IPS DF 6.9 (cell line): ENCODE measurements at regions not wholly inside any gene's neighbourhood (a gene's known extent, or its start where the extent isn't known, plus 50 kb on each side); places are given as distances from the start of the nearest gene placed in this dataset.
"Not testable (repeated sequence)": the region's sequence is repeated elsewhere in the genome, so short reads cannot be mapped to it uniquely, and the experiment has no call there.

Experiments used
- DNase-seq: peaks from one replicate; pipeline ENCODE4 v3.0.0-alpha.2; 2013; ENCODE audit warnings: low read depth, low spot score
- H3K27ac ChIP-seq: one replicate; pipeline ENCODE4 v1.5.1; 2013; ENCODE audit warnings: low read length, control low read depth
- H3K27me3 ChIP-seq: 2 replicates; pipeline ENCODE4 v1.6.1; 2013; ENCODE audit warnings: mild to moderate bottlenecking, low read length; ENCODE audit not compliant: control insufficient read depth, insufficient read depth
- H3K36me3 ChIP-seq: 2 replicates; pipeline ENCODE4 v1.6.1; 2013; ENCODE audit warnings: low read length; ENCODE audit not compliant: control insufficient read depth, insufficient read depth
- H3K4me1 ChIP-seq: 2 replicates; pipeline ENCODE4 v1.6.1; 2013; ENCODE audit warnings: low read length; ENCODE audit not compliant: control insufficient read depth, insufficient read depth
- H3K4me3 ChIP-seq: 2 replicates; pipeline ENCODE4 v1.5.1; 2013; ENCODE audit warnings: mild to moderate bottlenecking, low read length
- H3K9me3 ChIP-seq: 2 replicates; pipeline ENCODE4 v1.6.1; 2013; ENCODE audit warnings: low read length, inconsistent platforms; ENCODE audit not compliant: control insufficient read depth, insufficient read depth
- WGBS: extraction: QIAGEN DNeasy Blood & Tissue Kit; methylation state at CpG from one replicate; pipeline ENCODE4 v1.1.7; 2013; ENCODE audit warnings: mixed read lengths, missing lambda C conversion rate; ENCODE audit not compliant: insufficient read length, insufficient coverage; 5-methylcytosine and 5-hydroxymethylcytosine counted together

- not testable (repeated sequence) for H3K4me3 ChIP-seq, H3K36me3 ChIP-seq
- peak; percentile 79 for DNase-seq
Observed at GRCh38 chr11:3583476-3583875, 58.3 kb downstream of the ART5 start.

DNA sequence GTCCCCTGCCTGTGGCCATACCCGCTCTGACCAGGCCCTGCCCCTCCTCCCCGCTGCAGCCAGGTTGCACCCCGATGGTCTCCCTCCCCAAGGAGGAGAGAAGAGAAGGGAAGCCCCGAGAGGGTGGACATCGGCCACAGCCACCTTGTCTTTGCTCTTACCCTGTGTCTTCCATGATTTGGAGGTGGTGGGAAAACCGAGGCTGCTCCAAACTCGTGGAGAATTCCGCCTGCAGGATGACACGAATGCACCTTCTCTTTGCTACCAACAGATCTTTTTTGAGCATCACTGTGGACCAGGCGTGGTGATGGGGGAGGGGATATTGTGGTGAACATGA, 60.4 kb downstream of the ART5 start:
- not testable (repeated sequence) for H3K4me3 ChIP-seq, H3K4me1 ChIP-seq, H3K27ac ChIP-seq, H3K9me3 ChIP-seq, H3K27me3 ChIP-seq, DNase-seq, H3K36me3 ChIP-seq
- no CpG with 5 or more reads among the region's 10 CpGs for WGBS

More at GRCh38 chr11:3583476-3583875, 58.3 kb downstream of the ART5 start:
- not testable (repeated sequence) for H3K9me3 ChIP-seq, H3K27me3 ChIP-seq, H3K27ac ChIP-seq, H3K4me1 ChIP-seq
- no CpG with 5 or more reads among the region's 2 CpGs for WGBS

GRCh38 chr11:3580487-3581388, 61.1 kb downstream of the ART5 start:
- H3K27ac ChIP-seq, H3K27me3 ChIP-seq, H3K9me3 ChIP-seq, H3K4me1 ChIP-seq, H3K36me3 ChIP-seq: not testable (repeated sequence)
- DNase-seq: peak; percentile 33
- WGBS: no CpG with 5 or more reads among the region's 92 CpGs
- peak overlapping the region; percentile 40; the same call in 1 of the 2 replicates for H3K4me3 ChIP-seq

GRCh38 chr11:3579600-3580459, 62.0 kb downstream of the ART5 start:
- not testable (repeated sequence) for H3K36me3 ChIP-seq, H3K27me3 ChIP-seq, H3K9me3 ChIP-seq, DNase-seq, H3K4me1 ChIP-seq, H3K27ac ChIP-seq, H3K4me3 ChIP-seq
- no CpG with 5 or more reads among the region's 29 CpGs for WGBS

DNA sequence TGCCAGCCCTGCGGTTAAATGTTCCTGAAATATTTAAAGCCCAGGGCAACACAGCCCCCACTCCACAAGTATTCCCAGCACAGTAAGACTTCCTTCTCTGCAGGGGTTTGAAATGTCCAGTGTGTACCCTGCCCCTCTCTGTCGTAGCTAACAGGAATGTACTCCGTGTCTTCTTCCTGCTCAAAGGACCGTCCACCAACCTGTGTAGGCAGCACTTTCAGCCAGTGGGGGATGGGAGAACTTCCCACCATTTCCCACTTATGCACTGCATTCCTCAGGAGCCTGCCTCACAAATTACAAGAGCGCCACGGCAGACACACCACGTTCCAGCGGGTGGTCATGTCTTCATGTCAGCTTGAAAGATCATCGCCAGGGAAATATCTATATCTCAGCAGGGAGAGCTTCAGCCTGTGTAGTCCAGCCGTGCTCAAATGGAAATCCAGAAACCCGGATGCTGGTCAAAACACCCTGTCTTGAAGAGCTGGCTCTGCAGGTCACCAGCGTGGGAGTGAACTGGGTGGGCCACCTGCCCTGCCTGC, 65.7 kb downstream of the ART5 start:
- not testable (repeated sequence) for DNase-seq, H3K4me3 ChIP-seq, H3K27ac ChIP-seq, H3K9me3 ChIP-seq, H3K36me3 ChIP-seq, H3K4me1 ChIP-seq, H3K27me3 ChIP-seq
- no CpG with 5 or more reads among the region's 12 CpGs for WGBS

- H3K27ac ChIP-seq, H3K27me3 ChIP-seq, H3K4me3 ChIP-seq, H3K4me1 ChIP-seq, H3K36me3 ChIP-seq, DNase-seq, H3K9me3 ChIP-seq: not testable (repeated sequence)
- WGBS: no CpG with 5 or more reads among the region's 7 CpGs
Observed at GRCh38 chr11:3572976-3573647, 68.7 kb downstream of the ART5 start.

DNA sequence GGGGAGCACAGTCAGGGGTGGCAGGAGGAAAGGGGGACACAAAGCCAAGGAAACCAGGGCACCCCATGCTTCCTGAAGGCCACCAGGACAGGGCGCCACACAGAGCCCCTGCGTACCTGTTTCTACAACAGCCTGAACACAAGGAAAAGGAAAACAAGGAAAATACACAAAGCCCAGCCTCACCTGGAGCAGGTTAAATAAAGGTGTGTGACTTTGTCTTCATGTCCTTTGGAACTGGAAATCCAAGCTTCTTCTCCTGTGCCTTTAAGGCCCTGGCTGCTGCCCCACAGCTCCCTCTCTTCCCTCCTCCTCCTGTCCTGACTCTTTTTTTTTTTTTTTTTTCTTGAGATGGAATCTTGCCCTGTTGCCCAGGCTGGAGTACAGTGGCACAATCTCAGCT, 70.0 kb downstream of the ART5 start:
- not testable (repeated sequence) for H3K4me3 ChIP-seq, H3K4me1 ChIP-seq, H3K36me3 ChIP-seq, H3K27me3 ChIP-seq, H3K9me3 ChIP-seq, H3K27ac ChIP-seq, DNase-seq
- no CpG with 5 or more reads among the region's 2 CpGs for WGBS

- not testable (repeated sequence) for H3K27ac ChIP-seq, H3K4me3 ChIP-seq, H3K9me3 ChIP-seq, H3K27me3 ChIP-seq, H3K36me3 ChIP-seq, DNase-seq, H3K4me1 ChIP-seq
- WGBS: 100% methylated on average over 1 of the region's 3 CpGs
Observed at GRCh38 chr11:3565838-3566237, 76.0 kb downstream of the ART5 start.

DNA sequence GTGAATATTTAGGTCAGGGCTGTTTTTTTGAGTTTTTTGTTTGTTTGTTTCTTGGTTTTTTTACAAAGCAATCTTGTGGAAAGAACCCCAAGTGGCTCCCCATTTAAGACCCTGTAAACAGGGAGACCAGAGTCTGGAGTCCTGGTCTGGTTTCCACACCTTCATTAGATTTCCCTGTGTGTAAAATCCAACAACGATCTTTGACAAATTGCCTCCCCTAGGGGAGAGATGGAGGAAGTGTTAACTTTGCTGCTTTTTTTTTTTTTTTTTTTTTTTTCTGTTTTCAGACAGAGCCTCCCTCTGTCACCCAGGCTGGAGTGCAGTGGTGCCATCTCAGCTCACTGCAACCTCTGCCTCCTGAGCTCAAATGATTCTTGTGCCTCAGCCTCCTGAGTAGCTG, 77.4 kb downstream of the ART5 start:
- H3K27ac ChIP-seq, H3K36me3 ChIP-seq, DNase-seq, H3K4me3 ChIP-seq, H3K27me3 ChIP-seq, H3K4me1 ChIP-seq, H3K9me3 ChIP-seq: not testable (repeated sequence)
- WGBS: no CpG with 5 or more reads among the region's 1 CpG

DNA sequence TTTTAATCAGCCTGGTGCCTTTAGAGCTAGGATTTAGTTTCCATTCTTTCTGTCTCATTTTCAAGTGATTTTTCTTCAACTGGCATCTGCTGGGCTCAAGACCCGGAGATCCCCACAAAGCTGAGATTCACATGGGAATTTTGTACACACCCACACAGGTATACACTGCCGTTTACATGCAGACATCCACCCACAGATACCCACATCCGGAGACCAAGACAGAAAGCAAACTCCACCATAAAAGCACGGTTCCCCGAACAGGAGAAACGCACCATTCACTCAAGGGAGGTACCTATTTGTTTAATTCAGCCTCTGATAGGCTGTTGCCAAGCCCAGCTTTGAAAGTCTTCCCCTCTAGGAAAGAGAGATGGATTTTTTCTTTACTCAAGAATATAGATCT, 87.2 kb downstream of the ART5 start:
- H3K4me3 ChIP-seq, H3K9me3 ChIP-seq, H3K27me3 ChIP-seq, H3K27ac ChIP-seq, H3K36me3 ChIP-seq, DNase-seq, H3K4me1 ChIP-seq: not testable (repeated sequence)
- WGBS: no CpG with 5 or more reads among the region's 6 CpGs
